Heart right ventricle (tissue), 16 donors: ENCODE measurements at regions not wholly inside any gene's neighbourhood (a gene's known extent, or its start where the extent isn't known, plus 50 kb on each side); places are given as distances from the start of the nearest gene placed in this dataset.
A peak's percentile ranks its signal among the peaks of the same experiment; 100 is the strongest.

Experiments
- ATAC-seq, 8 donors: fragments of 200-7000 bp; cut with Tn5 transposase; one replicate each; pipeline ENCODE4 v1.9.1; 2020; ENCODE audit warnings: mild to moderate bottlenecking in 8 of 8, moderate library complexity in 8 of 8, moderate number of reproducible peaks in 1 of 8
- DNase-seq, 2 donors: peaks; one replicate each; pipeline ENCODE4 v3.0.0-alpha.2; 2020
- H3K27ac ChIP-seq, 10 donors: fragments of 200-600 bp; sonication (generic) in 2 of 10; one replicate each; pipeline versions ENCODE4 v1.5.0 to v1.8.0; 2020 to 2022; ENCODE audit warnings: mild to moderate bottlenecking in 3 of 10
- H3K27me3 ChIP-seq, 7 donors: fragments of 200-600 bp; one replicate each; pipeline ENCODE4 v1.8.0; 2021 to 2022; ENCODE audit warnings: mild to moderate bottlenecking in 2 of 7
- H3K36me3 ChIP-seq, 9 donors: fragments of 200-600 bp; sonication (generic) in 1 of 9; one replicate each; pipeline versions ENCODE4 v1.5.0 to v1.8.0; 2020 to 2022; ENCODE audit warnings: mild to moderate bottlenecking in 2 of 9
- H3K4me1 ChIP-seq, 9 donors: fragments of 200-600 bp; sonication (generic) in 1 of 9; one replicate each; pipeline versions ENCODE4 v1.5.0 to v1.8.0; 2020 to 2022; ENCODE audit warnings: mild to moderate bottlenecking in 4 of 9
- H3K4me3 ChIP-seq, 10 donors: fragments of 200-600 bp; sonication (generic) in 2 of 10; one replicate each; pipeline versions ENCODE4 v1.5.0 to v1.8.0; 2020 to 2022; ENCODE audit warnings: mild to moderate bottlenecking in 7 of 10, moderate library complexity in 2 of 10
- H3K9me3 ChIP-seq, 11 donors: fragments of 200-600 bp in 10 of 11; sonication (generic) in 2 of 11; one replicate each; pipeline versions ENCODE4 v1.5.0 to v1.8.0; 2013 to 2022; ENCODE audit warnings: mild to moderate bottlenecking in 2 of 11, control low read depth in 1 of 11, moderate library complexity in 1 of 11
- WGBS, 2 donors: extraction: QIAGEN DNeasy Blood & Tissue Kit; methylation state at CpG; one replicate each; pipeline ENCODE4 v1.1.7; 2013; ENCODE audit warnings: inconsistent platforms in 1 of 2; 5-methylcytosine and 5-hydroxymethylcytosine counted together
- intact Hi-C, 10 donors: fragments of 100-400 bp; cut with DNase I; formaldehyde crosslinking; loops; one replicate each; pipeline versions ENCODE4 v1.11.1 to v1.14.2; 2022
- TF ChIP-seq, protein P1 (sequence below), 9 donors: fragments of 200-600 bp; sonication (generic) in 2 of 9; IDR thresholded peaks; one replicate each; pipeline versions ENCODE4 v1.5.0 to v1.8.0; 2021 to 2022; ENCODE audit warnings: antibody characterized with exemption in 9 of 9, mild to moderate bottlenecking in 5 of 9, moderate library complexity in 1 of 9
- donor health status: Arrhythmogenic right ventricular cardiomyopathy.
- donor health status: ischemic (EF 13 %, LVEDD 7.1; RV severe dilation, severe dysfunction).
- donor health status: healthy with polysubstance abuse.
- donor health status: DM: no; HTN: yes; CAD: no.
- donor health status: DM: no; HTN: no; CAD: no.
- donor health status: ischemic (EF 25% LVEDD 6.9; RV normal size, moderate dysfunction).
- donor health status: ischemic (EF 25% LVEDD 5.7; RV mildly dilated, moderate dysfunction).
- donor health status: healthy.
- donor health status: DM: yes; HTN: yes; CAD: no.
- donor health status: Ischemic cardiomyopathy.
- donor health status: ischemic (EF 35%, LVEDD 5.7; RV mildly dilated, moderate dysfunction).
- donor health status: nonischemic (EF 11% LVEDD 7.7; RV severe dilation, severe dysfunction).
- donor health status: DM: yes; HTN: yes; CAD: no.
- donor health status: PGD.
- donor health status: ischemic (EF 29% LVEDD 5.4; RV normal size, mild dysfunction).
- donor health status: nonischemic (EF 23%, LVEDD 6.1; RV moderate dilation, normal function).

DNA sequence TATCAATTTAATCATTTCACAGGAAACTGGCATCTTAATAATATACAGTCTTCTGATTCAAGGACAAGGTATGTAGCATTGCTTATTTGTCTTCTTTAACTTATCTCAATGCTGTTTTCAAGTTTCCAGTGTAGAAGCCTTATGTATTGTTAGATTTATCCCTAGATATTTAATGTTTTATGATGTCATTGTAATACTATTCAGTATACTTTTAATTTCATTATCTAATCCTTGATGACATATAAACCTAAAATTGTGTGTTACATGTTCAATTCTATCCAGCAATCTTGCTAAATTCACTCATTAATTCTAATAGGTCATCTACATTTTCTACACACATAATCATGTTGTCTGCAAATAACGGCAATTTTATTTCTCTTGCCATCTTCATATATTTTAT is 126.3 kb upstream of the SEC61G start:
- ATAC-seq (no peak), DNase-seq (no peak)
- WGBS, 2 donors, result 100% methylated on average over 1 of the region's 1 CpG
- TF ChIP-seq, protein P1, sequence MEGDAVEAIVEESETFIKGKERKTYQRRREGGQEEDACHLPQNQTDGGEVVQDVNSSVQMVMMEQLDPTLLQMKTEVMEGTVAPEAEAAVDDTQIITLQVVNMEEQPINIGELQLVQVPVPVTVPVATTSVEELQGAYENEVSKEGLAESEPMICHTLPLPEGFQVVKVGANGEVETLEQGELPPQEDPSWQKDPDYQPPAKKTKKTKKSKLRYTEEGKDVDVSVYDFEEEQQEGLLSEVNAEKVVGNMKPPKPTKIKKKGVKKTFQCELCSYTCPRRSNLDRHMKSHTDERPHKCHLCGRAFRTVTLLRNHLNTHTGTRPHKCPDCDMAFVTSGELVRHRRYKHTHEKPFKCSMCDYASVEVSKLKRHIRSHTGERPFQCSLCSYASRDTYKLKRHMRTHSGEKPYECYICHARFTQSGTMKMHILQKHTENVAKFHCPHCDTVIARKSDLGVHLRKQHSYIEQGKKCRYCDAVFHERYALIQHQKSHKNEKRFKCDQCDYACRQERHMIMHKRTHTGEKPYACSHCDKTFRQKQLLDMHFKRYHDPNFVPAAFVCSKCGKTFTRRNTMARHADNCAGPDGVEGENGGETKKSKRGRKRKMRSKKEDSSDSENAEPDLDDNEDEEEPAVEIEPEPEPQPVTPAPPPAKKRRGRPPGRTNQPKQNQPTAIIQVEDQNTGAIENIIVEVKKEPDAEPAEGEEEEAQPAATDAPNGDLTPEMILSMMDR (IDR thresholded peaks at IDR 0.05), result no peak
- Histone ChIP-seq H3K27me3 (peaks cover 0 to 23% (median 10%) of the 10 kb centered on the region in 7 donors), H3K4me1 (peaks cover 0 to 9% (median 0%) of the 10 kb centered on the region in 9 donors), H3K36me3 (no peaks in the 10 kb centered on the region), H3K9me3 (no peaks in the 10 kb centered on the region), H3K4me3 (no peak overlapping the region), H3K27ac (no peak overlapping the region)
- intact Hi-C loops, result no loop called here

DNA sequence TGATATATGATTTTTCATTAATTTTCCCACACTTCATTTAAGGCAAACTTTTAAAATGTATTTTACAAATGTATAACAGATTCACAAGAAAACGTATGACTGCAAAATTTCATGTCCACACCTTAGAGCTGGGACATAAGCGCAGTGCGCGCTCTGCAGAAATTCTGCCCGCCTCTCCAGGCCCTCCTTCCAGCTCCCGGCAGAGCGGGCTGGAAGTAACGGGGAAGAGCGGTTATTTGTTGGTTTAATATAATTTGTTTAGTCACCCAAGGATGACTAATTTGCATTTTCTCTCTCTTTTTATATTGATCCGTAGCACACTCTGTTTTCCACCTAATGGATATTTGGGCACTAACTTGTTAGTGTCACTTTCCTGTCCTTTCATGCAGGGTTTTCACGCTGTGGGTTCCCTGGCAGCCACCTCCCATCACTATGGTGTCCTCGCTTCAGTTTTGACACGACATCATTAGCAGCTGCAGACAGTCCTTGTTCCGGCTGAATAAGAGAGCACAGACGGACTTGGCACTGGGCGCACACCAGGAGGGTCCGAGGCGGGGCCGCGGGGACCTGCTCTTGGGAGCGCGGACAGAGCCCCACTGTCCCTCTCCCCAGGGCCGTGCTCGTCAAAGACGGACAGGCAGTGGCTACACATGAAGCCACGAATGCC is 129.2 kb upstream of the SEC61G start:
- peaks cover 0 to 23% (median 10%) of the 10 kb centered on the region in 7 donors for H3K27me3 ChIP-seq
- ATAC-seq, result peak in 4 of 8 donors; percentile 27 to 53 (median 48)
- TF ChIP-seq, protein P1 (IDR thresholded peaks at IDR 0.05), result no peak
- H3K4me1 ChIP-seq, result peaks cover 0 to 9% (median 0%) of the 10 kb centered on the region in 9 donors
- intact Hi-C loops, result no loop called here
- no peaks in the 10 kb centered on the region for H3K36me3 ChIP-seq
- no peak overlapping the region for H3K27ac ChIP-seq
- H3K4me3 ChIP-seq, result peak overlapping the region in 8 of 10 donors; percentile 7 to 48 (median 39)
- 29 to 32% methylated on average over 26 of the region's 26 CpGs for WGBS, 2 donors
- peak in 1 of 2 donors; percentile 30 for DNase-seq
- peaks cover 0 to 3% (median 0%) of the 10 kb centered on the region in 11 donors for H3K9me3 ChIP-seq

GRCh38 chr7:54888734-54889082 is 129.7 kb upstream of the SEC61G start:
- DNase-seq (no peak), ATAC-seq (peak in 1 of 8 donors; percentile 47)
- Histone ChIP-seq H3K36me3 (no peaks in the 10 kb centered on the region), H3K27me3 (peaks cover 0 to 23% (median 12%) of the 10 kb centered on the region in 7 donors), H3K9me3 (peaks cover 0 to 3% (median 0%) of the 10 kb centered on the region in 11 donors), H3K27ac (no peak overlapping the region), H3K4me1 (peaks cover 0 to 9% (median 0%) of the 10 kb centered on the region in 9 donors), H3K4me3 (peak overlapping the region in 8 of 10 donors; percentile 7 to 48 (median 39))
- 9 to 10% methylated on average over 12 of the region's 12 CpGs for WGBS, 2 donors
- TF ChIP-seq, protein P1 (IDR thresholded peaks at IDR 0.05), result no peak
- intact Hi-C loops, result no loop called here

DNA sequence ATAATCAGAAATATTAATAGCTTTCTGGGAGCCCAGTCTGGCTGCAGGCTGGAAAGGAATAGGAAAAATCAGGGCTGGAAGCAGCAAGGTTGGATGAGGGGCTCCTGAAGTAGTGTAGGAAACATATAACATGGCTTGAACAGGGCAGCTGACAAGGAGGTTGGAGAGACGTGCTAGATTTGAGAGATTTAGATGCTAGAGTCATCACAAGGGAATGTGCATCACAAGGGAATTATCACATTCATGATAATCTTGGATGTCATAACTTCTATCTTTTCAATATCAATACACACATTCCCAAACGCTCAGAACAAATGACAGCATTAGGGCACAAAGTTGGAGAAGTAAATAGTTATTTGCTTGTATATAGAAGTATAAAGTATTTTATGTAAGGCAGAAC is 120.9 kb upstream of the EGFR start:
- no peaks in the 10 kb centered on the region for H3K9me3 ChIP-seq
- H3K27me3 ChIP-seq, result peaks cover 0 to 14% (median 0%) of the 10 kb centered on the region in 7 donors
- WGBS, 2 donors, result 38 to 42% methylated on average over 2 of the region's 2 CpGs
- intact Hi-C loops, result no loop called here
- peak overlapping the region in 1 of 10 donors; percentile 4 for H3K27ac ChIP-seq
- DNase-seq, result no peak
- no peak overlapping the region for H3K4me3 ChIP-seq
- ATAC-seq, result no peak
- no peaks in the 10 kb centered on the region for H3K4me1 ChIP-seq
- H3K36me3 ChIP-seq, result no peaks in the 10 kb centered on the region
- TF ChIP-seq, protein P1 (IDR thresholded peaks at IDR 0.05), result no peak
